SK-N-SH treated with all-trans-retinoic acid at 6 μM for 48 hours (cell line): ENCODE measurements at regions not wholly inside any gene's neighbourhood (a gene's known extent, or its start where the extent isn't known, plus 50 kb on each side); places are given as distances from the start of the nearest gene placed in this dataset.

ENCODE experiments used
- GLIS3 ChIP-seq: fragments of 250-450 bp; sonication (Bioruptor Pico); IDR thresholded peaks from 2 replicates; pipeline ENCODE4 v1.5.0; 2020; ENCODE audit warnings: mild to moderate bottlenecking, moderate library complexity
- OSR1 ChIP-seq: fragments of 250-450 bp; sonication (Bioruptor Pico); IDR thresholded peaks from 2 replicates; pipeline ENCODE4 v1.8.0; 2022; ENCODE audit warnings: moderate library complexity, mild to moderate bottlenecking, inconsistent platforms
- SNAI2 ChIP-seq: fragments of 250-450 bp; sonication (Bioruptor Pico); IDR thresholded peaks from 2 replicates; pipeline ENCODE4 v1.5.0; 2020; ENCODE audit warnings: mild to moderate bottlenecking, moderate library complexity
- TOX ChIP-seq: fragments of 250-450 bp; sonication (Bioruptor Pico); IDR thresholded peaks from 2 replicates; pipeline ENCODE4 v1.8.0; 2021; ENCODE audit warnings: mild to moderate bottlenecking, moderate library complexity, borderline replicate concordance
- ZFP3 ChIP-seq: fragments of 250-450 bp; sonication (Bioruptor Pico); IDR thresholded peaks from 2 replicates; pipeline ENCODE4 v1.5.0; 2020; ENCODE audit warnings: mild to moderate bottlenecking, moderate library complexity
- ZNF70 ChIP-seq: fragments of 450-650 bp; formaldehyde crosslinking; IDR thresholded peaks from 2 replicates; pipeline ENCODE4 v1.5.0; 2020; ENCODE audit warnings: mild to moderate bottlenecking, moderate library complexity
- TF ChIP-seq, protein P1 (sequence below): fragments of 250-450 bp; sonication (Bioruptor Pico); IDR thresholded peaks from 2 replicates; pipeline ENCODE4 v1.5.0; 2020; ENCODE audit warnings: mild to moderate bottlenecking, moderate library complexity
- TF ChIP-seq, protein P2 (sequence below): fragments of 250-450 bp; sonication (Bioruptor Pico); IDR thresholded peaks from 2 replicates; pipeline ENCODE4 v1.8.0; 2020; ENCODE audit warnings: mild to moderate bottlenecking, moderate library complexity, borderline replicate concordance
- TF ChIP-seq, protein P3 (sequence below): fragments of 250-450 bp; sonication (Bioruptor Pico); IDR thresholded peaks from 2 replicates; pipeline ENCODE4 v1.5.1; 2020; ENCODE audit warnings: low read depth, mild to moderate bottlenecking, moderate library complexity

DNA sequence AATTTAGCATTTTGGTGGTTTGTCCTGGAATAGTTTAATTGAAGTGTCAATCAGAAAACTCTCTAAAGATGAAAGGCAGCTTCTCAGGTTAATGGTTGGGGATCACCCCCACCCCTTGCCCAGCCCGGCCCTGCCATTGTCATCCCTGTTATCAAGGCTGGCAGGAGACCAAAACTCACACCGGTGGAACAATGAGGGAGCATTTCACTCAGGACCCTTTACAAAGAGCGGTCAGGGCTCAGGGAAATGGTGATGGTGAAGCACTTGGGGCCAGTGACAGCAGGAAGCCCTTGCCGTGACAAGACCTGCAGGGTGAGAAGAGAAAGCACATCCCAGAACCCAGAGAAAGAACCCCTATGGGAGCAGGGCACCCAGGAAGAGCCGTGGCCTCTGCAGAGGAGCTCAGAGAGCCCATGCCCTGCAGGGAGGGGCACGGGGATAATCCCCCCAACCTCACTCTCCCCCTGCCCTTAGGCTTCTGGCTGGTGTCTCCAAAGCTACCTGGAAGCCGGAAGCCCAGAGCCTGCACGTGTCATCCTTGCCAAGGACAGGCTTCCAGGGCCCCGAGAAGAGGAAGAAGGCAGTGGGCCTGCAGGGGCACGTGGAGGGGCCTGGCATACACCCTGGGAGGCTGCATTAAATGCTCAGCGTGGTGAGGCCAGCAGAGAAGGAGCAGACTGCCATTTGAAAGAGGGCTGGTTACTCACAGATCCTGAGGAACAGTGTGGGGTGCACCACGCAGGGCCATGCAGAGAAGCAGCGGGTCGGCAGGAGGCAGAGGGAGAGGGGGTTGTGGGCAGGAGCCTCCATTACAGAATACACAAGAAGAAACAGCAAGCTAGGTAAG is 80.6 kb upstream of the PRR20G start:
- TF ChIP-seq SNAI2 (CRISPR knock-in tag) (no peak), GLIS3 (CRISPR knock-in tag) (no peak), ZNF70 (CRISPR knock-in tag) (no peak), TOX (CRISPR knock-in tag) (no peak), ZFP3 (CRISPR knock-in tag) (no peak), OSR1 (CRISPR knock-in tag) (no peak)
- TF ChIP-seq, protein P1, sequence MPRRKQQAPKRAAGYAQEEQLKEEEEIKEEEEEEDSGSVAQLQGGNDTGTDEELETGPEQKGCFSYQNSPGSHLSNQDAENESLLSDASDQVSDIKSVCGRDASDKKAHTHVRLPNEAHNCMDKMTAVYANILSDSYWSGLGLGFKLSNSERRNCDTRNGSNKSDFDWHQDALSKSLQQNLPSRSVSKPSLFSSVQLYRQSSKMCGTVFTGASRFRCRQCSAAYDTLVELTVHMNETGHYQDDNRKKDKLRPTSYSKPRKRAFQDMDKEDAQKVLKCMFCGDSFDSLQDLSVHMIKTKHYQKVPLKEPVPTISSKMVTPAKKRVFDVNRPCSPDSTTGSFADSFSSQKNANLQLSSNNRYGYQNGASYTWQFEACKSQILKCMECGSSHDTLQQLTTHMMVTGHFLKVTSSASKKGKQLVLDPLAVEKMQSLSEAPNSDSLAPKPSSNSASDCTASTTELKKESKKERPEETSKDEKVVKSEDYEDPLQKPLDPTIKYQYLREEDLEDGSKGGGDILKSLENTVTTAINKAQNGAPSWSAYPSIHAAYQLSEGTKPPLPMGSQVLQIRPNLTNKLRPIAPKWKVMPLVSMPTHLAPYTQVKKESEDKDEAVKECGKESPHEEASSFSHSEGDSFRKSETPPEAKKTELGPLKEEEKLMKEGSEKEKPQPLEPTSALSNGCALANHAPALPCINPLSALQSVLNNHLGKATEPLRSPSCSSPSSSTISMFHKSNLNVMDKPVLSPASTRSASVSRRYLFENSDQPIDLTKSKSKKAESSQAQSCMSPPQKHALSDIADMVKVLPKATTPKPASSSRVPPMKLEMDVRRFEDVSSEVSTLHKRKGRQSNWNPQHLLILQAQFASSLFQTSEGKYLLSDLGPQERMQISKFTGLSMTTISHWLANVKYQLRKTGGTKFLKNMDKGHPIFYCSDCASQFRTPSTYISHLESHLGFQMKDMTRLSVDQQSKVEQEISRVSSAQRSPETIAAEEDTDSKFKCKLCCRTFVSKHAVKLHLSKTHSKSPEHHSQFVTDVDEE (CRISPR knock-in tag) = no peak
- TF ChIP-seq, protein P2, sequence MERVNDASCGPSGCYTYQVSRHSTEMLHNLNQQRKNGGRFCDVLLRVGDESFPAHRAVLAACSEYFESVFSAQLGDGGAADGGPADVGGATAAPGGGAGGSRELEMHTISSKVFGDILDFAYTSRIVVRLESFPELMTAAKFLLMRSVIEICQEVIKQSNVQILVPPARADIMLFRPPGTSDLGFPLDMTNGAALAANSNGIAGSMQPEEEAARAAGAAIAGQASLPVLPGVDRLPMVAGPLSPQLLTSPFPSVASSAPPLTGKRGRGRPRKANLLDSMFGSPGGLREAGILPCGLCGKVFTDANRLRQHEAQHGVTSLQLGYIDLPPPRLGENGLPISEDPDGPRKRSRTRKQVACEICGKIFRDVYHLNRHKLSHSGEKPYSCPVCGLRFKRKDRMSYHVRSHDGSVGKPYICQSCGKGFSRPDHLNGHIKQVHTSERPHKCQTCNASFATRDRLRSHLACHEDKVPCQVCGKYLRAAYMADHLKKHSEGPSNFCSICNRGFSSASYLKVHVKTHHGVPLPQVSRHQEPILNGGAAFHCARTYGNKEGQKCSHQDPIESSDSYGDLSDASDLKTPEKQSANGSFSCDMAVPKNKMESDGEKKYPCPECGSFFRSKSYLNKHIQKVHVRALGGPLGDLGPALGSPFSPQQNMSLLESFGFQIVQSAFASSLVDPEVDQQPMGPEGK (CRISPR knock-in tag) = no peak
- TF ChIP-seq, protein P3, sequence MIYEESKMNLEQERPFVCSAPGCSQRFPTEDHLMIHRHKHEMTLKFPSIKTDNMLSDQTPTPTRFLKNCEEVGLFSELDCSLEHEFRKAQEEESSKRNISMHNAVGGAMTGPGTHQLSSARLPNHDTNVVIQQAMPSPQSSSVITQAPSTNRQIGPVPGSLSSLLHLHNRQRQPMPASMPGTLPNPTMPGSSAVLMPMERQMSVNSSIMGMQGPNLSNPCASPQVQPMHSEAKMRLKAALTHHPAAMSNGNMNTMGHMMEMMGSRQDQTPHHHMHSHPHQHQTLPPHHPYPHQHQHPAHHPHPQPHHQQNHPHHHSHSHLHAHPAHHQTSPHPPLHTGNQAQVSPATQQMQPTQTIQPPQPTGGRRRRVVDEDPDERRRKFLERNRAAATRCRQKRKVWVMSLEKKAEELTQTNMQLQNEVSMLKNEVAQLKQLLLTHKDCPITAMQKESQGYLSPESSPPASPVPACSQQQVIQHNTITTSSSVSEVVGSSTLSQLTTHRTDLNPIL = no peak
